ENCODE measurements at regions not wholly inside any gene's neighbourhood (a gene's known extent, or its start where the extent isn't known, plus 50 kb on each side); places are given as distances from the start of the nearest gene placed in this dataset.

DNA sequence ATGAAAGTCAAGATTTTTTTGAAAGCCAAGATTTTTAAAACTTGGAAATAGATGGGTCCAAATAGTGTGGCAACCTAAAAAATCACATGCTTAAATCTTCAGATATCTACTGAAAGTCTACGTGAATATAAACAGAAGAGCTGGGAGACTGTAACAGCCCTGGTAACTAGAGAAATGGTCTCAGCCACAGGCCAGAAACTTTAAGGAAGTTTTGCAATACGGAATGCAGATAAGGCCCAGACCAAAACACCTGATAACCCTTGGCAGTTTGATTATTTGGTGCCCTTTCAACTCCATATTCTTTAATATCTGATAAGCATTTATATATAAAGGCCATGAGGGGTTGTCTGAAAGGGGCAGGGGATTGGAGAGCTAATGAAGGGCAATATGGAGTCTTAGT is 537.3 kb upstream of the TGFBR2 start:
- DNase-seq (ENCODE audit: low read depth) = no peak

DNA sequence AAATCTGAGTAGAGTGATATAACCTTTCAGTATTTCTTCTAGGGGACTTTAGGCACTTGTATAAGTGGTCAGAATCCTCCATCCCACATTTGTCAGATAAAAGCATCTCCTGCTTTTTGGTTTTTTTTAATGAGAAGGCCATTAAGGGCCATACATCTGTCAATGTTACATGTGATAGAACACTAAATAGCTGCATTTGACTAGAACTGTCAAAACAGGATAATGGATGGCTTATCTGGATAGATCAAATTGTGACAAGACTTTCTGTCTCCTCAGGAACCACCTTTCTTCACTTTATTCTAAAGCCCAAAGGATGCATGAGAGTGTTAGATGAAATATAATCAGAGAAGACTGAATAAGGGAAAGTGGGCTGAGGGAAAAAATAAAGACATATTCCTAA is 533.4 kb upstream of the TGFBR2 start:
- DNase-seq (ENCODE audit: low read depth) = no peak

DNA sequence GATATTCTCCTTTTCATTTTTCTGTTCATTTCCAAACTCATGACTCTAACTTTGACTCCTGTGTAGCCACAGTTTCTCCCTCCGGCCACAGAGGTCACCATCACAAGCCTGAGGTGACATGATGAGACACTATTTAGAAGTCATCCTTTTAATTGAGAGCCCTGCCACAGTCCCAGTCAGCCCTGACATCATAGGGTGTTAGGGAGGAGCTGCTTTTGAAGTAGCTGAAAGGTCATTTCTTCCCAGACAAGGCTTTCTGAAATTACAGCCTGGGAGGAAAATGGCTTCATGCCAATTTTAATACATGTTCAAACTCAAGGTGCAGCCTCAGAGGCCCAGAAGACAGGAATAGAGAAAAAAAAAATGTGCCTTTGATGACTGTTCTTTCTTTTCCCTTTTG is 532.8 kb upstream of the TGFBR2 start:
- DNase-seq (ENCODE audit: low read depth) = peak; percentile 56

DNA sequence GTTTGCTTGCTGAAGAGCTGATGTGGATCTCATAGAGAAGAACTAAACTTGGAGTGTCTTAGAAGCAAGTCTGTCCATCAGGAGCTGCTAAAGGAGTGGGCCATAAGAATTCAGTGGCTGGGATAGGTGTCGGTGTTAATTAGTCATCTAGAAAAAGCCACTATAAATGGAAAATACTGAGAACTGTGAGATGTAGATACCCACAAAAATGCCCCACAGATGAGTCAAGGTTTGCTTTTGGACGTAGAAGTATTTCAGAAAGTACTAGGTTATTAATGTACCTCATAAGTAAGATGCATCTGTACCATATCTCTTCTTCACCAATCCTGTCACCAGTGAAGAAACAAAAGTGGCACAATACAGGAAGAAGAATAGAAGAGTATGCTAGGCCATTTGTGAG is 530.9 kb upstream of the TGFBR2 start:
- DNase-seq (ENCODE audit: low read depth) = peak; percentile 6

DNA sequence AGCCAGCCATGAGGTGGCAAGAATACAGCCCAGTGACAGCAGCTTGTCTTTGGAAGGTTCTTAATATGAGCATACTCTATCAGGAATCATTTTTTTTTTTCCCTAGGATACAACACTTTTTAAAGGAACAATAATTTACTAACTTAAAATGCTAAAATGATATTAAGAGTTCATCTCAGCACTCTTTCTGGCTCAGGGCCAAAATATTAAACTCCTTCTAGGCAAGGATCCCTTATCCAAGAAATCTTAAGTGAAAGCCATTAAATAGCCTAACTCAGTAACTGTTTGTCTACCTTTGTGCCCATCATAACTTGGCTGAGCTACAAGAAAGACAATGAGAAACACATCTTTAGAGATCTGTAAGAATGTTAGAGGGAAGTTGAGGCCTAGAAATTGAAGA is 529.5 kb upstream of the TGFBR2 start:
- DNase-seq (ENCODE audit: low read depth) = no peak

DNA sequence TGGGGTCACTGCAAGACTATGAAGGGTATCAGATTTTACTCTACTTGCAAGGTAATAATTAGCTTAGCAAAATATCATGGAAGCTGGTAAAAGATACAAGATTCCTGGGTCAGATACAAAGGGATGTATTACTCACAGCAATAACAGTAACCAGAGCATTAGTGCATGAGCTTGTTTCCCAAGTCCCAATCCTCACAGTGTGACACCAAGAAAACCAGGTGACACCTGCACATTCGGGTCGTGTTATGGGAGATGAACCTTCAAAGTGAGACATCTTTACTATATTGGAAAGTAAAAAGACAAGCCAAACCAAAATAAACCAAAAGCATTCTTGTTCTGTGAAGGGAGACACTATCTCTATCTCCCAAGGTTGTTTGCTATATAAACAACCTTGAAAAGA is 528.7 kb upstream of the TGFBR2 start:
- no peak for DNase-seq (ENCODE audit: low read depth)

DNA sequence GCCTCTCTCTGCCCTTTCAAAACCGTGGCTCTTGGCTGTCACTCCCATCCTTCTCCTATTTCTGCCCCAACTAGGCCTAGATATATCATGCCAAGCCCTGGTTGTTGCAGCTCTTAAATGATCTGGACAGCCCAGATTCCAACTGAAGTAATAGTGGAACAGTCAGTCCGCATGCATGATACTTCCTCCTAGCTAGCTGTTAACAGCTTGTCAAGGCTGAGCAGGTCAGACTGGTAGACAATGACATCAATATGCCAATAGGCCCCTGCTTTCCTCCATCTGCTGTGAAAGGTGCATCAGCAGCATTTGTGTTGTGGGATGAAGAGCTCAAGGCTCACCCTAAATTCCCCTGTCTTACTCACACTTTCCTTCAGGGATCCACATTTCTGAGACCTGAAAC is 527.7 kb upstream of the TGFBR2 start:
- DNase-seq (ENCODE audit: low read depth) = no peak

DNA sequence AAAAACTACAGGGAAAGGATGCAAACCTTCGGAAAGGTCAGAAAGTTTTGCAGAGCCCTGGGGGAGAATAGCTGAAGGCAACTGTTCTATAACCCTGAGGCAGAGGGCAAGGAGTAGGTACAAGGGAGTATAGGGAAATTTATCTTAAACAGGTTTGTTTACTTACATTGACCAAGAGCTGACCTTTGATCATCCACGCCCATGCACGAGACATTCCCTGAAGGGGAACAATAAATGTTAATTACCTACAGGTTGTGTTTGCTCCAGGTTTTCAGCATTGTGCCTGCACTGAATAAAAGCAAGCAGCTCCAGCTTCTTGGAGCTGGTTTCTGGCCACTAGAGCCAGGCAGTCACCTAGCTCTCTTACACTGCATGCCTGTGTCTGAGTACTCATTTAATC is 524.5 kb upstream of the TGFBR2 start:
- no peak for DNase-seq (ENCODE audit: low read depth)

DNA sequence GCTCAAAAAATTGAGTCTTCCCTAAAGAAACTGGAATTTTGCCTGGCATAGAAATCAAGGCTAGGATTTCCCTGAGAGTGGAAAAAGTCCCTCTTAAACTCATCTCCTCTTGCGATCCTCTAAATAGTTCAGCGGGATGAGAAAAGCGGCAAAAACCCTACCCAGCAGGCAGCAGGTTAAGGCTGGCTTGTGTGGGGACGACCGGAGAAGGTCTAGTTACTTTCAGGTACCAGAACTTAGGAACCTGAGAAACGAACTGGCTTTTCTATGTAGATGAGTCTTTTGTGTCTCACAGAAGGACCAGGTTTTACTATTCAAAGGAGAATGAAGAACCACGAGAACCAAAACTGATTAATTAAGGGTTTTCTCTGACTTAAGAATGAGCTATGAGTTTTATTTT is 523.7 kb upstream of the TGFBR2 start:
- DNase-seq (ENCODE audit: low read depth) = no peak

DNA sequence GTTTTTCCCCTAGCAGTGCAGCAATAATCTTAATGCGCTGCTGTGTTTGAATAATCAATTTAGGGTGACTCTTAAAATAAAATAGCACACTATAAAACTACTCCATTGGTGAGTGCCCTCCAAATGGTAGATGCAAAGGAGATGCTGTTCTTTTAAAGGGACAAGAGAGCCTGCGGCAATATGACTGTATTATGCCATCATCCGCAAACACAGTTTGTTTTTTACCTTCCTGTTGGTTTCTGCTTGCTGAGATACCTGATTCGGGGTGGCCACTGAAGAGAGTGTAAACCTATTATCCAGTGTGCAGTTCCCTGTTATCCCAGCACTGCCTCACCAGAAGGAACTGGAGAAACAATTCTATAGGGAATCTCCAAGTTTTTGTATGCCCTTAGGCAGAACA is 523.1 kb upstream of the TGFBR2 start:
- peak; percentile 26 for DNase-seq (ENCODE audit: low read depth)

DNA sequence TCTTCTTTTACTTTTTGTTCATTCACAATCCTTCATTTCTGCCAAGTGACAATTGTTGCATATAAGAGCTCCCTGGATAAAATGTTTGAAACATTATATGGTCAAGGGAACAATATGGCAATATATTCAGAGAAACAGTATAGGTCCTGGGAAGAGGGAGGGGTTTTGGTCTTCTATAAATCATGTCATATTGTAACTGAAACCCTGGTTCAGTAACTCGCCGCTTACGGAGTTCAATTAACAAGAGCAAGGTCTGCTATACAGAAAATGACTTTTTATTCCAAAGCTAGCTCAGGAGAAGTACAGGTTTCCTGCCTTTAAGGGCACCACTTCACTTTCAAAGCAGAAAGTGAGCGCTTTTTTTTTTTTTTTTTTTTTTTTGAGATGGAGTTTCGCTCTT is 522.1 kb upstream of the TGFBR2 start:
- no peak for DNase-seq (ENCODE audit: low read depth)

DNA sequence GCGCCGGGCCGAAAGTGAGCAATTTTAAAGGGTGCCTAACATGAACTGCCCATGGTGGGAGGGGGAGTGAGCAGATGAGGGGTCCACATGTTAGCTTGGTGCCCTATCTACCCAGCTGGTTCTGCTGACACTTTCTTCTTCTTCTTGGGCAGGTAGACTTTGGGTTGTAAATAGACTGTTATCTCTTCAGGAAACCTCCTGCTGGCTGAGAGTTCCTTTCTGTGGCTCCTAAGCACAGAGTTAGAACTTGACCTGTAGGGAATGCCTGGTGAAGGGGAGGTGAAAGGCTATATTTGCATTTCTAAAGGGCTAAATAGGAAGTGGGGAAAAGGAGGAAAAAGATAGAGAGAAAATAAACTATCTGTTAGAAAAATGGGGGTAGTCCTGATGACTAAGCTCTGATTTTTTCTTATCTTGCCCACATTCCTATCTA is 521.4 kb upstream of the TGFBR2 start:
- DNase-seq (ENCODE audit: low read depth) = no peak

DNA sequence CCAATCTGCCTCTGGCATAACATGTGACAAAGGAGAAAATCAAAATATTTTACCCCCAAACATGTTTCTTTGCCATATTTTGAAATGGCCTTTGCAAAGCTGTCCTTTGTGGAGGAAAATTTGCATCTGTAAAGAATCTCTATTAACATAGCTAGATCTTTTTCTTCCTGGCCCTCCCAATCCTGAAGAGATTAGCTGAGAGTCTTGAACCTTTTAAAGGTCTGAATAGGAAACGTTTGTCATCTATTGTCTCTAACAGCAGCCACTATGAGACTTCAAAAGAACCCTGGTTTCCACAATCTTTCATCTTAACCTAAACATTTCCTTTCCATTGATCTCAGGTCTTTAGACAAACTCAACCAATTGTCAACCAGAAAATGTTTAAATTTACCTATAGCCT is 520.9 kb upstream of the TGFBR2 start:
- DNase-seq (ENCODE audit: low read depth) = no peak

DNA sequence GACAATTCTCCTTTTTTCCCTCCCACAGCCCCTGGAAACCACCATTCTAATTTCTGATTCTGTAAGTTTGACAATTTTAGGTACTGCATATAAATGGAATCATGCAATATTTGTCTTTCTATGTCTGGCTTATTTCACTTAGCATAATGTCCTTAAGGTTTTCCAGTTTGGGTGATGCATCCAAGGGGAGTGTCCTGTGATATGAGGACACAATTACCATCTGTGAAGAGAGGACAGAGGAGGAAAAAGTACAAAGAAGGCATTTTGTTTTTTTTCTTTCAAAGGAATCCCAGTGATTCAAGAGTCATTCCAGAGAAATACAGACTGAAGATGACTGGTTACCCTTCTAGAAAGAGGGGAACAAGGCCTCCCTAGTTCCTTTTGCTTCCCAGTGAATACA is 514.7 kb upstream of the TGFBR2 start:
- DNase-seq (ENCODE audit: low read depth) = no peak

DNA sequence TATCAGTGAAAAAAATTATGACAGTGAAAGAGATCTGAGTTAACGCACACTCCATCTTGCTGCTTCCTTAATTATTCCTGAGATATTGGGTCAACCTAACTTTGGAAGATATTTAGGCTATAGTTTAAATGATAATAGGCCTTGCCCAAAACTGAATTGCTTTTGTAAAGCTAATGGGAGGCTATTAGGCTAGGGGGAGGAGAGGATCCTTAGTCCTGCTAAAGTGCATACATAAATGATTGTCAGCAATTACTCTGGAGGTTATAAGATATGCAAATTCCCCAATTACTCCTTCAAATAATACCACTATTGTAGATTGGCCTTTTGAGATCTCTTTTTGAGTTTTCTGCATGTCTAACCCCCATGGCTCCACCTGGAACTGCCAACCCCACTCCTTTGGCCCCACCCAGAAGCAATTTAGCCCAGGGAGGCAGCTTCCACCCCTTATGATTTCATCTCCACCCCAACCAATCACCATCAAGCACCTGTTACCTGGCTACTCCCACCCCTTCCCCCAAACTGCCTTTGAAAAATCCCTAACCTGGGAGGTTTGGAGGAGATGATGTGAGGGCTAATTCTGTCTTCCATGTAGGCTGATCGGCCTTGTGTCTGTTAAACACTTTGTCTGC is 509.3 kb upstream of the TGFBR2 start:
- DNase-seq (ENCODE audit: low read depth) = no peak

DNA sequence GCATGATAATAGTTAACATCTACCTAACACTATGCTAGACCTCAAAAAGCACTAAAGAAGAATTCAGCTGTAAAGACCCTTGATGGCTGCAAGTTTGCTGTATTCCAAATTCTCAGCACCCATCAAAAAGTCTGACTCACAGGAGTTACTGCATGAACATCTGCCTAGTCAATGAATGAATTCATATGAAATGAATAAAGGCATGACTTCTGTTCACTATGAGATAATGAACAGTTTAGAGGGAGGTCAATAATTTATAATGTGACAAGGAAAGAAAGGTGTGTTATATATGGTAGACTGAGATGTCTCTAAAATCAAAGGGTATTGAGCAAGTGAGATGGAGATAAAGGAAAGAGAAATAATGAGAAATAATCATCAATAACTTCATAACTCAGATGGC is 508.2 kb upstream of the TGFBR2 start:
- DNase-seq (ENCODE audit: low read depth) = no peak

DNA sequence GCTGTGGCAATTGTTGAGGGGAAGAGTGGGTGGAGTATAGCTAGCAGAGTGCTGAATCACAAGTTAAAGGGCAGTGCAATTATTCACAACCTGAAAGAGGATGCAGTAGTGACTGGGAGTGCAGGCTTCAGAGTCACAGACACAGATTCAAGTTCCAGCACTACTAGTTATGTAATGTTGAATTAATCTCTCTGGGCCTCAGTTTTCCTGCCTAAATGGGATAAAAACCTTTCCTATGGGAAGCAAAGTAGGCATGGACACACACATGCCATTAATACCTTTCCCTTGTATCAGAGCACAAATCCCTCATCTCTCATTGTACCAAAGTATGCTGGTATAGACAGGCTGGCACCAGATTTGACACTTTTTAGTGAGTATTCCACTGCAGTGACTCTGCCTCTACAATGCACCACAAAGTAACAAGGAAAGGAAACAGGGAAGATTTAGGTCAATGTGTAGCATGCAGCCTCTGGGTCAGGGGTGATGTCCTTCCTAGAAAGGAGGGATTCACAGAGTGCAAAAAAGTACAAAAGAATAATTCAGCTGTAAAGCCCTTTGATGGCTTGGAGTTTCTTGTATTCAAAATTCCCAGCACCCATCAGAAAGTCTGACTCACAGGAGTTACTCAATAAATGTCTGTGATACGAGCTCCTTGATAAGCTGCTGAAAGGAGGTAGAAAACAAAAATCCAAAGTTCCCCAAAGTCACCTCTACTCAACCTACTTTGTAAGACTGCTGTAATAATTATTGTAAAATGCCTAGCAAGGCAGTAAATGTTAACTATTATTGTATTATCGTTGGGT is 507.5 kb upstream of the TGFBR2 start:
- peak; percentile 37 for DNase-seq (ENCODE audit: low read depth)

DNA sequence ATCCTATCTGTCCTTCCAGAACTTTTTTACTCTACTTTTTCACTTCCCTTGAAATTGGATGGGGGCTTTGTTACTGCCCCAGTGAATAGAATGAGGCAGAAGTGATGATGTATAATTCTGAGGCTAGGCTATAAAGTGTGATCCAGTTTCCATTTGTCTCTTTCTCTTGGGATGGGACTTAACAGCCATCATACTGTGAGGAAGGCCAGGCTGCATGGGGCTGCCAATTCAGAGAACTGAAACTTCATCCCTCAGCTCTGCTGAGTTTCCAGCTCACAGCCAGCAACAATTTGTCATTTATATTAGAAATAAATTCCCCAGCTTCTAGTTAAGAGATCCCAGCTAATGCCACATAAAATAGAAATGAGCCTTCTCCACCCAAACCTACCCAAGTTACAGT is 504.0 kb upstream of the TGFBR2 start:
- DNase-seq (ENCODE audit: low read depth) = no peak

DNA sequence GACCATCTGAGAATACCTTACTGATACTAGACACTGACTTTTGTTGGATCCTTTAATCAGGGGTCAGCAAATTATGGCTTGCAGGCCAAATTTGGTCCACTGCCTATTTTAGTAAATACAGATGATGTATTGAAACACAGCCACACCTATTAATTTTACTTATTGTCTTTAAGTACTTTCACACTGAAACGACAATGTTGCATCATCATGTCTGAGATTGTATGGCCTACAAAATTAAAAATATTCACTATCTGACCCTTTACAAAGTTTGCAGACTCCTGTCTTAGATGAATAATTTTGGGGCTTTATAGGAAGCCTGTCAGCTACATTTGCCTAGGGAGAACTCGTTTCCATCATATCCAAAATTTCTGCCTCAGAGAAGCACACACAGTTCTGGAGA is 503.2 kb upstream of the TGFBR2 start:
- no peak for DNase-seq (ENCODE audit: low read depth)

DNA sequence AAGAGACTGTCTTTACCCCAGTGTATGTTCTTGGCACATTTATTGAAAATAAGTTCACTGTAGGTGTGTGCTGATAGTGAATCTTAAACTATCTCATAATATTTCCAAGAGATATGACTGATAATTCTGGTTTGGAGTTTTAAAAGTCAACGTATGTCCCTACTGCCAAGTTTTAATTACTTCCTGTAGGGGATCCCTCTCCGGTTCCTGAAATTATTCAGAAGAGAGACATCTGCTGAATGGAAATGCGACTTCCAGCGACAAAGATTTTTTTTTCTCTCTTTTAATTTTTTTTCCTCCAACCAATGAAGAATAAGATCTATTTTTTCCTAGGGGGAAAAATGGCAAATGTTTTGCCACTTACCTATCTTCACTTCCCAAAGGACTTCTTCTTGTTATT is 498.9 kb upstream of the TGFBR2 start:
- DNase-seq (ENCODE audit: low read depth) = no peak

DNA sequence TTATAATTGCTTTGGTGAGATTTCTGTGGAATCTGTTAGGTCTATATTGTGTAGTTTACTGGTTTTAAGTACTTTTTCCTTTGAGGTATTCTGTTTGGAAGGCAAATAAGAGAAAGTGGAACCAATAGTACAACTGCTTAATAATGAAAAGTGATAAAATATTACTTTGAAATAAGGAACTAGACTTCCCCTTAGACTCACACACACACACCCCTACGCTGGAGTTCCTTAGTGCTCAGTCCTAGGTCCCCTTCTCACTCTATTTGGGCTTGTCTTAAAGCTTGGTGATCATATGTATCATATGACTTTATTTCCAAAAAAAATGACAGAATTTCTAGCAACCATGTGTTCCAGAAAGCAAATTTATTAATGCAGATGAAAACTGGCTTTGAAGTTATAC is 494.0 kb upstream of the TGFBR2 start:
- DNase-seq (ENCODE audit: low read depth) = no peak

DNA sequence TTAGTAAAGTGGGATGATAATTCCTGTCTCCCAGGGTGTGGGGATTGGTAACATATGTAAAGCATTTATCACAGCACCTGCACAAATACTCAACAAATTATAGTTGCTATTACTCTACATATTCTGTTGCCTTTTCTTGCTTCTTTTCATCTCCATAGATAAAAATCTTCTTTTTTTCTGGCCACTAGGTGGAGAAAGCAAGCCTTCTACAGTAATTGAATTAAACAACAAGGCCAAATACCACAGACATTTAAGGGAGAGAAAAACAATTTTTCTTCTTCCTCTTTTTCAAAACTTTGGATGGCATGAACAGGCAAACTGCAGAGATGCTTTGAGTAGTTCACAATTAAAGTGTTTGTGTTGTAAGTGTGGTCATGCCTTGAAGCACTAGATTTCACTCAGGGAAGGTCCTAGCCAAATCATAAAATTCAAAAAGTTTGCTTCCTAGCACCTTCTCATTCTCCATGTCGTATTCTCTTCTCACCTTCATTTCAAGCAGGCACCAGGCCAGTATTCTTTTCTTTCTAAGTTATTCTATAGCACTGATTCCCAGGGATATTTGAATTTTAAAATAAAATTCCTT is 493.4 kb upstream of the TGFBR2 start:
- peak; percentile 50 for DNase-seq (ENCODE audit: low read depth)

DNA sequence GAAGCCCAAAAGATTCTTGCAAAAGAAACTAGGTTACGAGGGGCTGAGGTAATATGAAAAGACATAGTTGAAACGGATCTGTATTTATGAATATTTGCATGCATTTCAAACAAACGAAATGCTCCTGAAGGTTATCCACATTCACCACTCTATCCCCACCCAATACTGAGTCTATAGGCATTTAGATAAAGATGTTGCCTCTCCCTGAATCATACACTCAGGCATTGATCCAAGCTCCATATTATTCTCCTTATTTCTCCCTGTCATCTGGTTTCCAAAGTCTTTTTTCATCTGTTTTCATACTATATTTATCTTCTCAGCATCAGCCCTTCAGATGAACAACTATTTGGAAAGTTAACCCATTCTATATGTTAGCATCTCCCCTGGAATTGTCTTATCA is 492.5 kb upstream of the TGFBR2 start:
- DNase-seq (ENCODE audit: low read depth) = no peak
